Stromal cell of bone marrow (primary cell): ENCODE measurements at regions not wholly inside any gene's neighbourhood (a gene's known extent, or its start where the extent isn't known, plus 50 kb on each side); places are given as distances from the start of the nearest gene placed in this dataset.
A peak's percentile ranks its signal among the peaks of the same experiment; 100 is the strongest.

Experiments
- DNase-seq: peaks from one replicate; pipeline ENCODE4 v3.0.0-alpha.2; 2012; ENCODE audit warnings: low read depth

DNA sequence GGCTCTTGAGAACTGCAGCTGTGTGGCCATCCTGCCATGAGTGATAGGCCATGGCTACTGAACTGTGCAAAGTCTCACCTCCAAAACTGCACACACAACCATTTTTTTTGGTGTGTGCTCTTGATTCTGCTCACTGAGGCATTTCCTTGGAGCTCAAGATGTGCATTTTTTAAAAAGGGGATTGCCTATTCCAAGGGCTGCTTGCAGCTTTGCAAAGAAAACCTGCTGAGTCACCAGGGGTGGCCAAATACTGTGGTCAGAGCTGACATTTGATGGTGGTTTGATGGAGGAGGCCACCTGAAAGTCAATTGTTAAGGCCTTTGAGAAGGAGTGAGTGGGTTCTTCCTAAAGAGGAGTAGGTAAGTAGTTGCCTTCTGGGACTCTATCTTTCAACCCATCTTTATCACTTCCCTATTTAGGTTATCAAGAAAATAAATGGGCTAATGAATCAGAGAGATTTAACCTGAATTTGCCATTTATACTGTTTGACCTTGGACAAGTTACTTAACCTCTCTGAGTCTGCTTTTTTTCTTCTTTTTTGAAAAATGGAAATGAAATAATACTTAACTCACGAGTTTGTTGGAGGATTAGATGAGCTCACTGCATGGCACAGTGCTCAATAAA lies 87.9 kb downstream of the CHST2 start:
- DNase-seq = peak; percentile 28

DNA sequence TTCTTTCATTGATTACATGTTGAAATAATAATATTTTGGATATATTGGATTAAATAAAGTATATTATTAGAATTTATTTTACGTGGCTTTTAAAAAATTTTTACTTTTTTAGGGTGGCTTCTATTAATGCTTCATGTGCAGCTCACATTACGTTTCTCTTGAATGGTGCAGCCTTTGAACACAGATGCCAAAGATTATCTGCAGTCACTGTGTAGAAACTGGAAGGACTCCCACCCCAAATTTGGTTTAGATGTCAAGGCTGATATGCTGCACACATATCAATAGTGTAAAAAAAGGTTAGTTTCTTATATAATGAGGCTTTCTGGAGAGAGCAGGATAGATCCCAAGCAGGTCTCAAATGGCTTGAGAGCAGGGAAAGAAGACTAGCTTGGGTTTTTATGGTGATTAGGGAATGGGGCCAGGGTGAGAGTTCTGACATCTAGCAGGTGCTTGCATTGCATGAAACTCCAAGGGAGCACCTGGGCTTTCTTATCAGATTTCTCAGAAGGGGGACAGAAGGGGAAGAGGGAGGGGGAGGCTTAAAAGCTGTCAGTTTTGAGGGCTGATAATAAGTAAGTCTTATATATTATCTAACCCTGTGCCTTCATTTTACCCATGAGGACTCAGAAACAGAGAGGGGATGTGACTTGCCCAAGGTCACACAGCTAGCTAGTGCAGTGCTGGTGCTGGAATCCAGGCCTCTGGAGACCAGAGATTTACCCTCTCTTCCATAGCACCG lies 89.6 kb downstream of the CHST2 start:
- DNase-seq = no peak

DNA sequence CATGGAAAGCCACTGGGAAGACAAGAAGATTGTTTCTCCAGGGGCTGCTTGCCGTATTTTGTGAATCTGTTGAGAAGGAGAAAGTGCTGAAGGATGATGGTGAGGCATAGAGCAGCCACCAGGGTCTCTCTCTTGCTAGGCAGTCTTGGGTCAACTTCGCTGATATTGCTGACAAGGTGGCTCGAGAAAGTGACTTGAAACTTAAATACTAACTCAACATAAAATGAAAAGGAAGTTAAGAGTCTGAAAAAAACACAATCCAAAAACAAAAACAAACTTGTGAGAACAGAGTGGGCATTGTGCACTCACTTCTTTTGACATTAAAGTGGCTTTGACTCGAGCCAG lies 90.1 kb downstream of the CHST2 start:
- DNase-seq = no peak

DNA sequence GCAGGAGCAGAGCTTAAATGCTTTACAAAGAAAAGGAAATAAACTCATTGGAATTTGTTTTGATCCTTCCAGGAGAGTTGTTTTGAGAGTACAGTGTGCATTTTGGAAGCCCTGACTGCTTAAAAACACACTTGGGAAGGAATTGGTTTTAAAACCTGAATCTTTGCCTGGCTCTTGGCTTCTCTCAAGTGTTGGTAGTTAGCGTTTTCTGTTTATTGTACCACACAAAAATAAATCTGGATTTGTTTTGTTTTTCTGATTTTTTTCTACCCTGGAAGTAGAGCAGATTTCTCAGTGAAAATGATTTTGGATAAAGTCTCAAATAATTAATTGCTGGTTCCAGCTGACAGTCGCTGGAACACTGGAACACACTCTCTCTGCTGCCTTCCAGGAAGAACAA lies 90.6 kb downstream of the CHST2 start:
- no peak for DNase-seq

DNA sequence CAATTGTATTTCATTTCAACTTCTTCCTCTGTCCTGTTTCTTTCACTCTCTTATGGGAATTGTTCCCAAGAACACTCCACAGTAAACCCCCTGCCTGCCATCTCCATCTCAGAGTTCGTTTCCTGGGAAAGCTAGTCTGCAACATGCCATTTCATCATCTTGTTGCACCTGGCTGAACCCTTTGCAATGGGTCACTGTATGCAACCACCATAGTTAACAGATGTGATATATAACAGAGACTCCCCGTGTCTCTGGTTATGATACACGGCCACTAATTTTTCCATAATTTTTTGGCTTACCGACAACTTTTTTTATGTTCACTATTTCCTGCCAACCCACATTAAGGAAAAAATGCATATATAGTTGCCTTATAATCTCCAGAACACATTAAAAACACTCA lies 95.5 kb downstream of the CHST2 start:
- DNase-seq = no peak
